NOMO-1 treated with dmso at 0.1 percent for 144 hours (cell line): ENCODE measurements at regions not wholly inside any gene's neighbourhood (a gene's known extent, or its start where the extent isn't known, plus 50 kb on each side); places are given as distances from the start of the nearest gene placed in this dataset.

Experiments
- DNase-seq: peaks from one replicate; lab custom pipeline; 2025; ENCODE audit not compliant: unreplicated experiment; lab: John Stamatoyannopoulos, UW

DNA sequence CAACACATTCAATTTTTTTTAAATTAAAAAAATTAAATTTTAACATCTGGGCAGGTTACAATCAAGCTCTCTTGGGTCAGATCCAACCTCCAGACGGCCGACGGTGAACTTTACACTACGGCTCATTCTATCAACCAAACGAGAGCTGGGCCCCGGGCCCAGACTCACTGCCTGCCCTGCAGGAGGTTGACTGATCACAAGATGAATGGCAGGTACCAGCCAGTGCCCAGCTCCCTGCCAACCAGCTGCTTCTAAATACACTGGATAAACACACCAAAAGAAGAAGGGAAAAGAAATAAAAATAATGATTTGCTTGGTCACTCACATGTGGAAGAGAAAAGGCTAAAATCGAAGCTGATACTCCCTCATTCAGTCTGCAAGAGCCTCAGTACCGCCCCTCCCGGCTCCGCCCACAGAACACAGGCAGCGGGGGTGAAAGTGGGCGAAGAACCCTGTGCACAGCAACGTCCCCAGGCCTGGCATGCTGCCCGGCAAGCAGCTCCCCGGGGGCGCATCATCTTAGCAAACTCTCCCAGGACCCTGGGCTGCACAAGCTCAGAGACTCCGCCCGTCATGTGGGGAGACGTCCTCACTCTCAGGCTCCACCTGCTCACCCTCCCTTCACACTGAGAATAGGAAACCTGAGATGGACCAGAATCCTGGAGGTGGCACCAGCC is 303.4 kb downstream of the SHANK2 start:
- no peak for DNase-seq

DNA sequence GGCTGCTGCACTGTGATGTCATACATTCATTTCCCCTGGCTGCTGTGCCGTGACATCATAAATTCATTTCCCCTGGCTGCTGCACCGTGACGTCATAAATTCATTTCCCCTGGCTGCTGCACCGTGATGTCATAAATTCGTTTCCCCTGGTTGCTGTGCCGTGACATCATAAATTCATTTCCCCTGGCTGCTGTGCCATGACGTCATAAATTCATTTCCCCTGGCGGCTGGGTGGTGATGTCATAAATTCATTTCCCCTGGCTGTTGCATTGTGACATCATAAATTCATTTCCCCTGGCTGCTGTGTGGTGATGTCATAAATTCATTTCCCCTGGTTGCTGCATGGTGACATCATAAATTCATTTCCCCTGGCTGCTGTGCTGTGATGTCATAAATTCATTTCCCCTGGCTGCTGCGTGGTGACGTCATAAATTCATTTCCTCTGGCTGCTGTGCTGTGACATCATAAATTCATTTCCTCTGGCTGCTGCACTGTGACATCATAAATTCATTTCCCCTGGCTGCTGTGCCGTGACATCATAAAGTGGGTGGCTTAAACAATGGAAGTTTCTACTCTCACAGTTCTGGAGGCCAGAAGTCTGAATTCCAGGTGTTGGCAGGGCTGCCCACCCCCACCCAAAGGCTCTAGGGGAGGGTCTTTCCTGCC is 301.1 kb downstream of the SHANK2 start:
- DNase-seq = no peak

GRCh38 chr11:70952191-70952590 is 300.2 kb downstream of the SHANK2 start:
- no peak for DNase-seq

DNA sequence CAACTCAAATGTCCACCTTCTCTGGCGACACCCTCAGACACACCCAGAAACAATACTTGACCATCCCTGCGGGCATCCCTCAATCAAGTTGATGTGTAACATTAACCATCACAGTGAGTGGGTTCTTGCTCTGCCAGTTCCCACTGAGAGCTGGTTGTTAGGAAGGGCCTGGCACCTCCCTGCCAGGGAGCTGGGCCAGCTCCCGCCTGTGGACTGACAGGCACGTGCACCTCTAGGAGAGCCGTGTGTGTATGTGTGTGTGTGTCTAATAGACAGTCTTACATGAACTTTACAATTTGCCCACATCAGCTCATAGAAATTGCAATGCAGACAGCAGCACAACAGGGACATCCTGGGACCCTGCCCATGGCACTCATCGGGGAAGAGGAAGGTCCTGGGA is 298.7 kb downstream of the SHANK2 start:
- DNase-seq = no peak

DNA sequence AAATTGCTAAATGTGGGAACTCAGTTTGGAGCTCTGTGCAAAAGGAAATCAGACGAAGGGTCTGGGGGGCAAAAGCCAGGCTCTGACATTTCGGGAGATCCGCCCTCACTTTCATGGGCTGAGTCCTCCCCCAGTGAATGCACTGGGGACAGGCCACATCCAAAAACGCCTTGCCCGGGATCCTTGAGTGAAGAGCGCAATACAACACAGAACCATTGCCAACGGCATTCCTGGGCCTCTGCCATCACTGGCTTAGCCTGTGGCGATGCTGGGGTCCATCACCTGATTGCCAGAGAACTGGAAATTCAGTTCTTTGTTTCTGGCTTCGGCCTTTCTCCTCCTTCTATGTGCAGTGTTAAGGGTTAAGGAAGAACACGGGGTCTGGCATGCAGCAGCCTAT is 297.9 kb downstream of the SHANK2 start:
- DNase-seq = no peak
